Keratinocyte (primary cell): ENCODE measurements at regions not wholly inside any gene's neighbourhood (a gene's known extent, or its start where the extent isn't known, plus 50 kb on each side); places are given as distances from the start of the nearest gene placed in this dataset.

Experiments used
- DNase-seq: peaks from one replicate; pipeline ENCODE4 v3.0.0-alpha.2; 2011; ENCODE audit warnings: low read depth, missing footprints, low spot score
- FAIRE-seq: peaks from 2 replicates; lab custom pipeline; 2011; peaks lifted over from hg19 to GRCh38; lab: Jason Lieb, UNC
- H2AFZ ChIP-seq: 2 replicates; pipeline ENCODE4 v1.6.0; 2012; ENCODE audit warnings: low read length, control low read depth, inconsistent platforms; ENCODE audit not compliant: control insufficient read depth
- H3K27ac ChIP-seq: 2 replicates; pipeline ENCODE4 v1.5.1; 2011; ENCODE audit warnings: low read length; ENCODE audit not compliant: control insufficient read depth, insufficient read depth
- H3K27me3 ChIP-seq: 3 replicates; pipeline ENCODE4 v1.6.0; 2011; ENCODE audit warnings: low read length; ENCODE audit not compliant: control insufficient read depth, insufficient read depth; ENCODE audit errors: extremely low read depth
- H3K36me3 ChIP-seq, 2 experiments: 2 replicates in 1 of 2; 3 replicates in 1 of 2; pipeline ENCODE4 v1.5.1; 2011; ENCODE audit warnings: low read length in 2 of 2, mild to moderate bottlenecking in 1 of 2; ENCODE audit not compliant: control insufficient read depth in 2 of 2, insufficient read depth in 2 of 2; ENCODE audit errors: extremely low read depth in 1 of 2
- H3K4me1 ChIP-seq: 3 replicates; pipeline ENCODE4 v1.5.1; 2011; ENCODE audit warnings: low read length; ENCODE audit not compliant: control insufficient read depth, insufficient read depth; ENCODE audit errors: extremely low read depth
- H3K4me2 ChIP-seq: 3 replicates; pipeline ENCODE4 v1.6.0; 2011; ENCODE audit warnings: low read depth, low read length; ENCODE audit not compliant: control insufficient read depth, insufficient read depth; ENCODE audit errors: extremely low read depth
- H3K4me3 ChIP-seq, 3 experiments: fragments of 200-600 bp in 1 of 3; sonication (generic) in 1 of 3; 2 replicates in 2 of 3; 3 replicates in 1 of 3; pipeline ENCODE4 v1.5.1; 2011 to 2016; ENCODE audit warnings: low read length in 3 of 3, mild to moderate bottlenecking in 3 of 3, control low read depth in 2 of 3, inconsistent platforms in 1 of 3, low read depth in 1 of 3, mixed read lengths in 1 of 3, mixed run types in 1 of 3, moderate library complexity in 1 of 3; ENCODE audit not compliant: control insufficient read depth in 2 of 3, insufficient read depth in 2 of 3; ENCODE audit errors: extremely low read depth in 1 of 3
- H3K79me2 ChIP-seq: 2 replicates; pipeline ENCODE4 v1.6.0; 2012; ENCODE audit warnings: low read length; ENCODE audit not compliant: control insufficient read depth, insufficient read depth
- H3K9ac ChIP-seq: 3 replicates; pipeline ENCODE4 v1.6.0; 2011; ENCODE audit warnings: low read length; ENCODE audit not compliant: control insufficient read depth, insufficient read depth; ENCODE audit errors: extremely low read depth
- H3K9me1 ChIP-seq: 3 replicates; pipeline ENCODE4 v1.6.0; 2011; ENCODE audit warnings: low read length; ENCODE audit not compliant: control insufficient read depth, insufficient read depth; ENCODE audit errors: extremely low read depth
- H3K9me3 ChIP-seq: 2 replicates; pipeline ENCODE4 v1.5.1; 2012; ENCODE audit warnings: low read depth, low read length; ENCODE audit not compliant: control insufficient read depth
- H4K20me1 ChIP-seq: 3 replicates; pipeline ENCODE4 v1.6.0; 2011; ENCODE audit warnings: low read length; ENCODE audit not compliant: control insufficient read depth, insufficient read depth; ENCODE audit errors: extremely low read depth
- CTCF ChIP-seq, 3 experiments: IDR thresholded peaks in 1 of 3; conservative IDR thresholded peaks in 1 of 3; optimal IDR thresholded peaks in 1 of 3; 2 replicates in 2 of 3; 3 replicates in 1 of 3; pipeline versions ENCODE3 to v1.5.1; 2011; ENCODE audit warnings: low read length in 3 of 3, mild to moderate bottlenecking in 3 of 3, moderate library complexity in 2 of 3, control low read depth in 1 of 3, inconsistent platforms in 1 of 3; ENCODE audit not compliant: insufficient read depth in 2 of 3; ENCODE audit errors: extremely low read depth in 1 of 3
- EZH2 ChIP-seq: IDR thresholded peaks from one replicate; pipeline ENCODE4 v1.6.1; 2012; ENCODE audit warnings: inconsistent platforms, mild to moderate bottlenecking, low read length, moderate library complexity
- dilution Hi-C: fragments of 300-500 bp; cut with MboI; formaldehyde crosslinking; loops from one replicate; pipeline ENCODE4 v1.7.0; 2020; ENCODE audit warnings: low sequenced_read_pairs; ENCODE audit not compliant: extremely low pct_ligation_motif_present

GRCh38 chr3:156029208-156029607, 91.2 kb upstream of the KCNAB1 start:
- no peak overlapping the region for H3K27ac ChIP-seq
- no peaks in the 10 kb centered on the region for H3K27me3 ChIP-seq
- TF ChIP-seq CTCF (optimal IDR thresholded peaks at IDR 0.05 in 1 of 3, IDR thresholded peaks at IDR 0.05 in 1 of 3, conservative IDR thresholded peaks at IDR 0.05 in 1 of 3; ENCODE audit: extremely low read depth in 1 of 3, insufficient read depth in 2 of 3, low read length in 3 of 3): no peak
- TF ChIP-seq EZH2: no peak
- peaks cover 5% of the 10 kb centered on the region for H3K4me1 ChIP-seq
- DNase-seq: no peak
- H2AFZ ChIP-seq: no peak overlapping the region
- no peaks in the 10 kb centered on the region for H4K20me1 ChIP-seq
- H3K36me3 ChIP-seq: no peaks in the 10 kb centered on the region
- H3K9me1 ChIP-seq: no peaks in the 10 kb centered on the region
- no peak for FAIRE-seq
- H3K4me2 ChIP-seq: no peak overlapping the region
- H3K9ac ChIP-seq: no peak overlapping the region
- H3K9me3 ChIP-seq: no peaks in the 10 kb centered on the region
- dilution Hi-C loops: no loop called here
- H3K79me2 ChIP-seq: no peaks in the 10 kb centered on the region
- H3K4me3 ChIP-seq: no peak overlapping the region

GRCh38 chr3:156030723-156031122, 89.7 kb upstream of the KCNAB1 start:
- Histone ChIP-seq H3K9ac (no peak overlapping the region), H3K9me1 (no peaks in the 10 kb centered on the region), H3K4me3 (no peak overlapping the region), H4K20me1 (no peaks in the 10 kb centered on the region), H2AFZ (no peak overlapping the region), H3K79me2 (no peaks in the 10 kb centered on the region), H3K36me3 (no peaks in the 10 kb centered on the region), H3K4me2 (no peak overlapping the region), H3K27me3 (no peaks in the 10 kb centered on the region), H3K27ac (no peak overlapping the region), H3K9me3 (no peaks in the 10 kb centered on the region), H3K4me1 (no peaks in the 10 kb centered on the region)
- no peak for FAIRE-seq
- dilution Hi-C loops: no loop called here
- TF ChIP-seq EZH2 (no peak), CTCF (optimal IDR thresholded peaks at IDR 0.05 in 1 of 3, IDR thresholded peaks at IDR 0.05 in 1 of 3, conservative IDR thresholded peaks at IDR 0.05 in 1 of 3; ENCODE audit: extremely low read depth in 1 of 3, insufficient read depth in 2 of 3, low read length in 3 of 3) (no peak)
- no peak for DNase-seq
